ENCODE measurements at regions not wholly inside any gene's neighbourhood (a gene's known extent, or its start where the extent isn't known, plus 50 kb on each side); places are given as distances from the start of the nearest gene placed in this dataset.

GRCh38 chr21:21750124-21750825, 752.1 kb downstream of the NCAM2 start:
- ATAC-seq (ENCODE audit: low FRiP score), result no peak
- no peak for TF ChIP-seq CTCF (IDR thresholded peaks at IDR 0.05)
- no peak for DNase-seq (ENCODE audit: low spot score)

- no peak for ATAC-seq (ENCODE audit: low FRiP score)
- no peak for DNase-seq (ENCODE audit: low spot score)
- no peak for TF ChIP-seq CTCF (IDR thresholded peaks at IDR 0.05)
Measured at GRCh38 chr21:21751286-21751685, 753.1 kb downstream of the NCAM2 start.

GRCh38 chr21:21762855-21763254, 764.6 kb downstream of the NCAM2 start:
- DNase-seq (ENCODE audit: low spot score), result no peak
- TF ChIP-seq CTCF (IDR thresholded peaks at IDR 0.05), result no peak
- no peak for ATAC-seq (ENCODE audit: low FRiP score)

- TF ChIP-seq CTCF (IDR thresholded peaks at IDR 0.05), result no peak
- ATAC-seq (ENCODE audit: low FRiP score) (no peak), DNase-seq (ENCODE audit: low spot score) (no peak)
Measured at GRCh38 chr21:21764281-21764680, 766.1 kb downstream of the NCAM2 start.

GRCh38 chr21:21767276-21767675, 769.1 kb downstream of the NCAM2 start:
- ATAC-seq (ENCODE audit: low FRiP score) (no peak), DNase-seq (ENCODE audit: low spot score) (no peak)
- no peak for TF ChIP-seq CTCF (IDR thresholded peaks at IDR 0.05)

GRCh38 chr21:21788591-21788990, 790.4 kb downstream of the NCAM2 start:
- no peak for ATAC-seq (ENCODE audit: low FRiP score)
- TF ChIP-seq CTCF (IDR thresholded peaks at IDR 0.05), result no peak
- no peak for DNase-seq (ENCODE audit: low spot score)

GRCh38 chr21:21801921-21802320, 803.7 kb downstream of the NCAM2 start:
- ATAC-seq (ENCODE audit: low FRiP score) (no peak), DNase-seq (ENCODE audit: low spot score) (no peak)
- no peak for TF ChIP-seq CTCF (IDR thresholded peaks at IDR 0.05)
